Endodermal cell (in vitro differentiated cells): ENCODE measurements at regions not wholly inside any gene's neighbourhood (a gene's known extent, or its start where the extent isn't known, plus 50 kb on each side); places are given as distances from the start of the nearest gene placed in this dataset.

Experiments used
- DNase-seq: peaks from one replicate; pipeline ENCODE4 v3.0.0-alpha.2; 2017
- H3K27ac ChIP-seq: 2 replicates; pipeline ENCODE4 v1.5.1; 2013; ENCODE audit warnings: mild to moderate bottlenecking, low read depth, low read length, moderate library complexity
- H3K27me3 ChIP-seq: 2 replicates; pipeline ENCODE4 v1.6.1; 2013; ENCODE audit warnings: mild to moderate bottlenecking, low read length, moderate library complexity; ENCODE audit not compliant: insufficient read depth, control insufficient read depth, poor library complexity, severe bottlenecking
- H3K36me3 ChIP-seq: 2 replicates; pipeline ENCODE4 v1.7.0; 2013; ENCODE audit warnings: mild to moderate bottlenecking, low read length, moderate library complexity; ENCODE audit not compliant: control insufficient read depth, insufficient read depth
- H3K4me1 ChIP-seq: one replicate; pipeline ENCODE4 v1.7.0; 2013; ENCODE audit warnings: low read length; ENCODE audit not compliant: control insufficient read depth, insufficient read depth
- H3K4me3 ChIP-seq: 2 replicates; pipeline ENCODE4 v1.5.1; 2013; ENCODE audit warnings: mild to moderate bottlenecking, low read length, moderate library complexity
- H3K9ac ChIP-seq: 2 replicates; pipeline ENCODE4 v1.6.1; 2013; ENCODE audit warnings: mild to moderate bottlenecking, low read length, moderate library complexity; ENCODE audit not compliant: poor library complexity, severe bottlenecking; ENCODE audit errors: extremely low read depth
- H3K9me3 ChIP-seq: 2 replicates; pipeline ENCODE4 v1.6.1; 2013; ENCODE audit warnings: mild to moderate bottlenecking, low read length, moderate library complexity; ENCODE audit not compliant: control insufficient read depth
- H3K27ac Mint-ChIP-seq: 2 replicates; pipeline ENCODE4 v1.8.0; 2020; ENCODE audit warnings: mixed read lengths
- H3K27me3 Mint-ChIP-seq: 2 replicates; pipeline ENCODE4 v1.8.0; 2021; ENCODE audit warnings: mild to moderate bottlenecking, mixed read lengths; ENCODE audit not compliant: insufficient read depth
- H3K36me3 Mint-ChIP-seq: 2 replicates; pipeline ENCODE4 v1.8.0; 2020; ENCODE audit warnings: low read depth, mixed read lengths
- H3K4me1 Mint-ChIP-seq: 2 replicates; pipeline ENCODE4 v1.8.0; 2020; ENCODE audit warnings: mixed read lengths
- H3K4me3 Mint-ChIP-seq: 2 replicates; pipeline ENCODE4 v1.8.0; 2020; ENCODE audit warnings: mild to moderate bottlenecking, moderate library complexity, mixed read lengths
- H3K9me3 Mint-ChIP-seq: 2 replicates; pipeline ENCODE4 v1.8.0; 2020; ENCODE audit warnings: mild to moderate bottlenecking, mixed read lengths
- CTCF ChIP-seq: fragments of 200-600 bp; sonication (generic); conservative IDR thresholded peaks from 2 replicates; pipeline ENCODE4 v1.5.0; 2021; ENCODE audit warnings: antibody characterized with exemption, mild to moderate bottlenecking
- WGBS, 2 experiments: methylation state at CpG; one replicate each; pipeline versions ENCODE4 v1.1.5 to v1.1.7; 2013; ENCODE audit warnings: missing lambda C conversion rate in 2 of 2, mixed read lengths in 1 of 2; ENCODE audit not compliant: insufficient coverage in 1 of 2, insufficient read length in 1 of 2; 5-methylcytosine and 5-hydroxymethylcytosine counted together

- 100% methylated on average over 2 of the region's 2 CpGs; no CpG with 5 or more reads in 1 of the 2 experiments for WGBS, 2 experiments
- H3K4me3 Mint-ChIP-seq, result no peak overlapping the region
- Histone ChIP-seq H3K9ac (no peak overlapping the region), H3K27ac (no peak overlapping the region), H3K4me3 (no peak overlapping the region), H3K36me3 (no peaks in the 10 kb centered on the region), H3K9me3 (no peaks in the 10 kb centered on the region), H3K4me1 (peaks cover 2% of the 10 kb centered on the region), H3K27me3 (no peaks in the 10 kb centered on the region)
- H3K36me3 Mint-ChIP-seq, result no peaks in the 10 kb centered on the region
- H3K27me3 Mint-ChIP-seq, result no peaks in the 10 kb centered on the region
- H3K9me3 Mint-ChIP-seq, result peaks cover 2% of the 10 kb centered on the region
- no peak for TF ChIP-seq CTCF
- H3K27ac Mint-ChIP-seq, result no peak overlapping the region
- no peak for DNase-seq
- peaks cover 5% of the 10 kb centered on the region for H3K4me1 Mint-ChIP-seq
Measured at GRCh38 chr5:67401172-67401571, 204.6 kb upstream of the CD180 start.

GRCh38 chr5:67400752-67401151, 204.2 kb upstream of the CD180 start:
- no peaks in the 10 kb centered on the region for H3K36me3 Mint-ChIP-seq
- H3K27ac Mint-ChIP-seq, result no peak overlapping the region
- DNase-seq, result no peak
- no peak overlapping the region for H3K27ac ChIP-seq
- H3K27me3 ChIP-seq, result no peaks in the 10 kb centered on the region
- no peak overlapping the region for H3K9ac ChIP-seq
- 90 to 100% methylated on average over 1 to 3 of the region's 3 CpGs for WGBS, 2 experiments
- H3K4me3 Mint-ChIP-seq, result no peak overlapping the region
- peaks cover 2% of the 10 kb centered on the region for H3K9me3 Mint-ChIP-seq
- TF ChIP-seq CTCF, result no peak
- peaks cover 2% of the 10 kb centered on the region for H3K4me1 ChIP-seq
- H3K4me3 ChIP-seq, result no peak overlapping the region
- H3K9me3 ChIP-seq, result no peaks in the 10 kb centered on the region
- H3K4me1 Mint-ChIP-seq, result peaks cover 5% of the 10 kb centered on the region
- H3K27me3 Mint-ChIP-seq, result no peaks in the 10 kb centered on the region
- no peaks in the 10 kb centered on the region for H3K36me3 ChIP-seq

GRCh38 chr5:67395790-67396418, 199.3 kb upstream of the CD180 start:
- 59 to 71% methylated on average over 1 to 2 of the region's 2 CpGs for WGBS, 2 experiments
- Histone ChIP-seq H3K27me3 (no peaks in the 10 kb centered on the region), H3K27ac (no peak overlapping the region), H3K9me3 (no peaks in the 10 kb centered on the region), H3K9ac (no peak overlapping the region), H3K36me3 (no peaks in the 10 kb centered on the region), H3K4me1 (no peaks in the 10 kb centered on the region), H3K4me3 (no peak overlapping the region)
- Mint-ChIP-seq H3K27me3 (peaks cover 1% of the 10 kb centered on the region), H3K9me3 (peaks cover 2% of the 10 kb centered on the region), H3K36me3 (no peaks in the 10 kb centered on the region), H3K4me1 (peaks cover 2% of the 10 kb centered on the region), H3K27ac (no peak overlapping the region), H3K4me3 (no peak overlapping the region)
- no peak for DNase-seq
- TF ChIP-seq CTCF, result no peak
